ENCODE measurements at regions not wholly inside any gene's neighbourhood (a gene's known extent, or its start where the extent isn't known, plus 50 kb on each side); places are given as distances from the start of the nearest gene placed in this dataset.

GRCh38 chr14:61621444-61621843 is 73.9 kb upstream of the HIF1A start:
- no peaks in the 10 kb centered on the region for H3K79me2 ChIP-seq (ENCODE audit: low read length)
- H3K4me1 ChIP-seq (ENCODE audit: low read length), result peaks cover 16% of the 10 kb centered on the region
- H3K36me3 ChIP-seq (replicated peaks; ENCODE audit: low read depth, low read length), result no peaks in the 10 kb centered on the region
- no peaks in the 10 kb centered on the region for H4K20me1 ChIP-seq (ENCODE audit: insufficient read depth, low read length)
- peaks cover 17% of the 10 kb centered on the region; the same call in 1 of the 2 replicates for H3K27me3 ChIP-seq (ENCODE audit: low read depth, low read length)
- H3K9ac ChIP-seq (ENCODE audit: low read length), result no peak overlapping the region
- H2AFZ ChIP-seq (ENCODE audit: low read depth, low read length), result no peak overlapping the region
- H3K4me2 ChIP-seq (ENCODE audit: low read length), result no peak overlapping the region
- no peak overlapping the region for H3K27ac ChIP-seq (ENCODE audit: low read length)
- H3K9me3 ChIP-seq (ENCODE audit: insufficient read depth, low read length), result no peaks in the 10 kb centered on the region
- TF ChIP-seq EZH2phosphoT487 (IDR thresholded peaks at IDR 0.05; ENCODE audit: low read depth) (no peak), CTCF (IDR thresholded peaks at IDR 0.05; ENCODE audit: low read depth, low read length) (no peak)
- H3K4me3 ChIP-seq (ENCODE audit: low read length), result no peak overlapping the region

- H3K9ac ChIP-seq (ENCODE audit: low read length), result no peak overlapping the region
- H3K9me3 ChIP-seq (ENCODE audit: insufficient read depth, low read length), result no peaks in the 10 kb centered on the region
- no peak overlapping the region for H3K4me3 ChIP-seq (ENCODE audit: low read length)
- no peaks in the 10 kb centered on the region for H3K36me3 ChIP-seq (replicated peaks; ENCODE audit: low read depth, low read length)
- no peak overlapping the region for H3K27ac ChIP-seq (ENCODE audit: low read length)
- H4K20me1 ChIP-seq (ENCODE audit: insufficient read depth, low read length), result no peaks in the 10 kb centered on the region
- no peak overlapping the region for H2AFZ ChIP-seq (ENCODE audit: low read depth, low read length)
- H3K79me2 ChIP-seq (ENCODE audit: low read length), result no peaks in the 10 kb centered on the region
- peaks cover 17% of the 10 kb centered on the region; the same call in 1 of the 2 replicates for H3K27me3 ChIP-seq (ENCODE audit: low read depth, low read length)
- no peak overlapping the region for H3K4me2 ChIP-seq (ENCODE audit: low read length)
- H3K4me1 ChIP-seq (ENCODE audit: low read length), result peaks cover 16% of the 10 kb centered on the region
- TF ChIP-seq EZH2phosphoT487 (IDR thresholded peaks at IDR 0.05; ENCODE audit: low read depth) (no peak), CTCF (IDR thresholded peaks at IDR 0.05; ENCODE audit: low read depth, low read length) (no peak)
These were observed 73.3 kb upstream of the HIF1A start for GRCh38 chr14:61622051-61622450.

- Histone ChIP-seq H3K9me3 (ENCODE audit: insufficient read depth, low read length) (no peaks in the 10 kb centered on the region), H3K36me3 (replicated peaks; ENCODE audit: low read depth, low read length) (no peaks in the 10 kb centered on the region), H3K27ac (ENCODE audit: low read length) (no peak overlapping the region), H3K9ac (ENCODE audit: low read length) (no peak overlapping the region), H3K4me2 (ENCODE audit: low read length) (no peak overlapping the region), H4K20me1 (ENCODE audit: insufficient read depth, low read length) (no peaks in the 10 kb centered on the region), H2AFZ (ENCODE audit: low read depth, low read length) (no peak overlapping the region), H3K27me3 (ENCODE audit: low read depth, low read length) (peaks cover 17% of the 10 kb centered on the region; the same call in 1 of the 2 replicates), H3K4me3 (ENCODE audit: low read length) (no peak overlapping the region), H3K4me1 (ENCODE audit: low read length) (peaks cover 16% of the 10 kb centered on the region), H3K79me2 (ENCODE audit: low read length) (no peaks in the 10 kb centered on the region)
- TF ChIP-seq CTCF (IDR thresholded peaks at IDR 0.05; ENCODE audit: low read depth, low read length), result no peak
- TF ChIP-seq EZH2phosphoT487 (IDR thresholded peaks at IDR 0.05; ENCODE audit: low read depth), result no peak
These were observed 71.4 kb upstream of the HIF1A start for GRCh38 chr14:61623927-61624326.

- TF ChIP-seq CTCF (IDR thresholded peaks at IDR 0.05; ENCODE audit: low read depth, low read length) (no peak), EZH2phosphoT487 (IDR thresholded peaks at IDR 0.05; ENCODE audit: low read depth) (no peak)
- no peak overlapping the region for H2AFZ ChIP-seq (ENCODE audit: low read depth, low read length)
- no peak overlapping the region for H3K4me3 ChIP-seq (ENCODE audit: low read length)
These were observed 70.1 kb upstream of the HIF1A start for GRCh38 chr14:61625165-61625564.

More at GRCh38 chr14:61625165-61625564, 70.1 kb upstream of the HIF1A start:
- Histone ChIP-seq H3K27me3 (ENCODE audit: low read depth, low read length) (peaks cover 7% of the 10 kb centered on the region; the same call in 1 of the 2 replicates), H3K9me3 (ENCODE audit: insufficient read depth, low read length) (no peaks in the 10 kb centered on the region), H3K79me2 (ENCODE audit: low read length) (no peaks in the 10 kb centered on the region), H3K9ac (ENCODE audit: low read length) (no peak overlapping the region), H3K4me1 (ENCODE audit: low read length) (peaks cover 15% of the 10 kb centered on the region), H3K27ac (ENCODE audit: low read length) (no peak overlapping the region), H3K4me2 (ENCODE audit: low read length) (no peak overlapping the region), H3K36me3 (replicated peaks; ENCODE audit: low read depth, low read length) (no peaks in the 10 kb centered on the region), H4K20me1 (ENCODE audit: insufficient read depth, low read length) (no peaks in the 10 kb centered on the region)
